CD4-positive, alpha-beta T cell treated with Interleukin-4 for 1 hour (primary cell): ENCODE measurements at regions not wholly inside any gene's neighbourhood (a gene's known extent, or its start where the extent isn't known, plus 50 kb on each side); places are given as distances from the start of the nearest gene placed in this dataset.

Source experiments
- DNase-seq, 2 donors: peaks; one replicate each; pipeline ENCODE4 v3.0.0-alpha.2; 2020 to 2022

- no peak for DNase-seq
Observed at GRCh38 chr16:26729951-26730541, 336.7 kb upstream of the C16orf82 start.

- DNase-seq = no peak
Observed at GRCh38 chr16:26731729-26732128, 335.0 kb upstream of the C16orf82 start.

GRCh38 chr16:26733710-26734109 is 333.0 kb upstream of the C16orf82 start:
- no peak for DNase-seq

DNA sequence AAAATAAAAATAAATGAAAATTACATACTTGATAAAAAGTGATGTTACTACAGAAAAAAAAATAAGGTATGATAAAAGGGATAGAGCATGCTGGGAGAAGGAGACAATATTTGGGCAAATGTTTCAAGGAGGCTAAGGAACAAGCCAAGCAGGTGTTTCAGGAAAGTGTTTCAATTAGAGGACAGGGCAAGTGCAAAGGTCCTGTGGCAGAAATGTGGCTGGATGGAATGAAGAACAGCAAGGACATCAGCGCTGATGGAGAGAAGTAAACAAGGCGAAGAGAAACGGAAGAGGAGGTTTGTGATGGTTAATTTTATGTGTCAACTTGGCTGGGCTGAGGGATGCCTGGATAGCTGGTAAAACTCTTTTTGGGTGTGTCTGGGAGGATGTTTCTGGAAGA is 331.2 kb upstream of the C16orf82 start:
- no peak for DNase-seq

- no peak for DNase-seq
Observed at GRCh38 chr16:26736084-26736483, 330.6 kb upstream of the C16orf82 start.

- DNase-seq = no peak
Observed at GRCh38 chr16:26740771-26741170, 326.0 kb upstream of the C16orf82 start.

- DNase-seq = no peak
Observed at GRCh38 chr16:26742040-26742439, 324.7 kb upstream of the C16orf82 start.

GRCh38 chr16:26744430-26744829 is 322.3 kb upstream of the C16orf82 start:
- DNase-seq = no peak

GRCh38 chr16:26747760-26748159 is 319.0 kb upstream of the C16orf82 start:
- DNase-seq = no peak

DNA sequence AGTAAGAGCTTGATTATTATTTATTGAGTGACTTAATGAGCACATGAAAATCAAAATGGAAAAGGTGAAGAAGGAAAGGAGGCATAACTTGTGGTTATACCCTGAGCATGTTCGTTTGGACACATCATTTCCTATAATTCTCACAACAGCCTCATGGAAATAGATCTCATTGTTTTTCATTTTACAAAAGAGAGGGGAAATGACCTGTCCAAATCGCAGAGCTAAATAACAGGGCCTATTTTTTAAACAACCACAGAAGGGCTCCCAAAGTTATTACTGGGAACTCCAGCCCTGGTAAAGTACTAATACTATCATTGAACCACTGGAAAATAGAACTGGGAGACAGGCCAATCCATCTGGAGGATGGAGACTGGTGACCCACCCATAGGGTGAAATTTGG is 317.7 kb upstream of the C16orf82 start:
- no peak for DNase-seq

DNA sequence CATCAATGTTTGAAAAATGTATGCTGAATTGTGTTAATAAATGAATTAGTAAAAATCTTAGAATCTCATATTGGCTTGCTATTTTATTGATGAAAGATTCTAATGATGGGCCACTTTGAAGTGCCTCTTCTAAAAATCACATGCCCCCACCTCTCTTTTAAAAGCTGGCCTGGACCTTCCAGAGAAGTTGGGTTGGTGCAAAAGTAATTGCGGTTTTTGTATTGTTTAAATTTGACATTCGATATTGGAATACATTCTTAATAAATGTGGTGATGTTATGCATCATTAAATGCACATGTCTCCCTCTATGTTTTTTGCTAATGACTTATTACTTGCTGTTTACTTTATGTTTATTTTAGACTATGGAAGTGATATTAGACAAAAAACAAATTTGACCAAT is 314.6 kb upstream of the C16orf82 start:
- no peak for DNase-seq

GRCh38 chr16:26756633-26757032 is 310.1 kb upstream of the C16orf82 start:
- no peak for DNase-seq

DNA sequence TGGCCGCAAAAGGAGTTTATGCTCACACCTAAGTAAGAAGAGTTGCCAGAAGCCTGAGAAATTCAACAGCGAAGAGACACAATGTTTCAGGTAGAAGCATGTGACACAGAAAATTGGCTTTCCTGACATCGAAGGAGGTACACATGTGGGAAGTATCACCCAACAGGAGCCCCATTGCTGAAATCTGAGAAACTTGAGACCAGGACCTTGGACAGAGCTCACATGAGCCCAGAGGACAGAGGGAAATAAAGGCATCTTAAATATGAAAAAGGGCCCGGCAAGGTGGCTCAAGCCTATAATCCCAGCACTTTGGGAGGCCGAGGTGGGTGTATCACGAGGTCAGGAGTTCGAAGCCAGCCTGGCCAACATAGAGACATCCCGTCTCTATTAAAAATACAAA is 304.1 kb upstream of the C16orf82 start:
- DNase-seq = no peak

DNA sequence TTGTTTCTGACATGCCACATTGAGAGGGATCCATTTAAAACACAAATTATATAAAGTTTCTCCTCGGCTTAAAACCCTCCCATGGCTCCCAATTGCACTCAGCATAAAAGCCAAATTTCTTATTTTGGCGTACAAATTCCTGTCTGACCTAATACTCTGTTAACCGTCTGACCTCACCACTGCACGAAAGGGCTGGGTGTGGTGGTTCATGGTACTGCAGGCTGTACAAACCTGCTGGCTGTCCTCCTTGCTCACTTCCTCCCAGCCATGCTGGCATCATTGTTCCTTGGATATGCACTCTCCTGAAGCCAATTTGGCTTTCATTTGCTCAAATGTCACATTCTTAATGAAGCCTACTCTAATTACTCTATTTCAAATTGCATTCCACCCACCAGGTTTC is 301.6 kb upstream of the C16orf82 start:
- DNase-seq = no peak

GRCh38 chr16:26768385-26769010 is 298.2 kb upstream of the C16orf82 start:
- DNase-seq = no peak

DNA sequence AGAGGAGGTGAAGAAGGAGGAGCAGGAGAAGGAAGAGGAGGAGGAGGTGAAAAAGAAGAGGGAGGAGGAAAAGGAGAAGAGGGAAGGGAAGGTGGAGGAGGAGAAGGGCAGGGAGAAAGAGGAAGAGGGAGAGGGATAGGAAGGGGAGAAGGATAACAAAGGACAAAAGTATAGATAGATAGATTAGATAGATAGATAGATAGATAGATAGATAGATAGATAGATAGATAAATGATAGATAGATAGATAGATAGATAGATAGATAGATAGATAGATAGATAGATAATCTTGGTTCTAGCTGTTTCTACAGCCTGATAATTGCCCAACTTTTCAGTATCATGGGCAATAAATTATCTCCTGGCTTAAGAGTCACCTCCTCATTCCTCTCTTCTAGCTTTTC is 296.2 kb upstream of the C16orf82 start:
- DNase-seq = no peak

DNA sequence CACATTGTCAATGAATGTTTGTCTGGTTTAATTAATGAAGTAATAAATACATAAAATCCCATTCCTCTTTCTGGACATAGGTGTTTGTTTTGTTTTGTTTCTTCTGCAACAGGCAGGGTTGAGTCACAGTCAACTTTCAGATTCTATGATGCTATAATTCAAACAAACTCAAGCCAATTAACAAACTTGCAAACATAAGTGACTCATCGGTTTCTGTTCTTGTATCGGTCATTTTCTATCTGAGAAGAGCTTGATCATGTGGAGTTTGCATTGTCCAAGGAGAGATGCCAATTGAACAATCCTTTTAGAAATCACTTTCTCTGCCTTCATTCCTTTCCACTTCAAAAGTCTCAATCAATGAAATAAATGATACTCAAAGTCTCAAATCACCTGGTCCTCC is 294.2 kb upstream of the C16orf82 start:
- no peak for DNase-seq

DNA sequence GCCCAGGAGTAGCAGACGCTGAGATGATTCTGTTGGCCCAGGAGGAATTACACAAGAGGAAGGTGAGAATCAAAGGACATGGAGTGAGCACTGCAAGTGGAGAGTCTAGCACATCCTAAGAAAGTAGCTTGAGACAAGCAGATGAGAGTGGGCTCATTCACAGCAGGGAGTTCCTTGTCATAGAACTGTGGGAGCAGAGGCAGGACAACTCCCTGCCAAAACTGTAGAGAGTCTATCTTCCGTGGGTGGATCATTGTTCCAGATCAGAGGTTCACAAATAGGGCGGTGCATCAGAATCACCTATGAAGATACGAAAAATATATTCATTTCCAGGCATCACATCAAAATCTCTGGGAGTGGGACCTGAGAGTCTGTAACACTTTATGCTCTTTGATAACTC is 288.9 kb upstream of the C16orf82 start:
- no peak for DNase-seq

DNA sequence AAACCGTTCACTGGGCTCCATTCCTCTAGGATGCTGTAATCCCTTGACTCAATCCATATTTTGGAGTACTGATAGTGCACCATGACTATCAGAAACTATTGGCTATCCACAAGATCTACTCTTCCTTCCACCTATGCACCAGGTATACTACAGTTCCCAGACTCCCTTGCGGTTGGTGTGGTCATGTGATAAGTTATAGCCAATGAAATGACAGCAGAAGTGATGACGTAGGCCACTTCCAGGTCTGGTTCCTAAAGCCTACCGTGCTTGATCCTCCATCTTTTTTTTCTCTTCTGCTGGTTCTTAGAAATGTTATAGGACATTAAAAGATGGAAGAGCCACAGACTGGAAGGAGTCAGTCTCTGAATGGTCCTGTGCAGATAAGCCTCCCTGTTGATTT is 278.8 kb upstream of the C16orf82 start:
- no peak for DNase-seq

GRCh38 chr16:26791169-26791568 is 275.6 kb upstream of the C16orf82 start:
- DNase-seq = no peak

DNA sequence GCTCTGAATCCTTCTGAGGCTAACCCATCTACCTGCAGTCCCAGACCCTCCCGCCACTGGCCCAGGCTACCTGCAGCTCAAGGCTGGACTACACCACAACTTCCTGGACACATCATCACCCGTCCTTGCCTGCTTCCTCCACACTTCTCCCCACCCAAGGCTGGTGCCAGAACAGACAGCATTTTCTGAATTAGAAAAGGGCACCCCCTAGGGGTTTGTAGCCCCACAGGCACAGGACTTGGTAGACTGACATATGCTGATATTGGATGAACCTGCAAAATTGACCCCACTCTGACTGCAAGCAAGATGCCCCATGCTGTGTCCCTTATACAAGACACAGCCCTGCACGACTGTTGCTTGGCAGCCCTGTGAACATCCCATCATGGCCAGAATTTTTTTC is 271.5 kb upstream of the C16orf82 start:
- no peak for DNase-seq

- no peak for DNase-seq
Observed at GRCh38 chr16:26801628-26802027, 265.1 kb upstream of the C16orf82 start.

DNA sequence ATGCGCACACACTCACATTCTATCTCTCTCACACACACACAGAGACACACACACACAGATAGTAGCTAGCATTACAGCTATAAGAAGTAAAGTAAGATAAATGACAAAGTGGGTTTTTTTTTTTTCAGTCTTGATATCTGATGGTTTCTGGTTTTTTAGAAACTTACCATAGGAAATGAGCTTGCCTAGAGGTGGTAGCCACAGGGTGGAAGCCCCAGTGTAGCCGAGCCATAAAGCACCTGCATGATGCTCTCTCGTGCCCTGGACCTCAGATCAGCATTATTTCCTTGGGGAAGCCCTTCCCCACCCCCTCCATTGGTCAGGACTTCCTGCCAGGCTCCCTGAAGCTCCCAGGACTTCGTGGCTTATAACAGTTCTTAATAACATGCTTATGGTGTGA is 264.3 kb upstream of the C16orf82 start:
- no peak for DNase-seq

- DNase-seq = no peak
Observed at GRCh38 chr16:26802965-26803364, 263.8 kb upstream of the C16orf82 start.

DNA sequence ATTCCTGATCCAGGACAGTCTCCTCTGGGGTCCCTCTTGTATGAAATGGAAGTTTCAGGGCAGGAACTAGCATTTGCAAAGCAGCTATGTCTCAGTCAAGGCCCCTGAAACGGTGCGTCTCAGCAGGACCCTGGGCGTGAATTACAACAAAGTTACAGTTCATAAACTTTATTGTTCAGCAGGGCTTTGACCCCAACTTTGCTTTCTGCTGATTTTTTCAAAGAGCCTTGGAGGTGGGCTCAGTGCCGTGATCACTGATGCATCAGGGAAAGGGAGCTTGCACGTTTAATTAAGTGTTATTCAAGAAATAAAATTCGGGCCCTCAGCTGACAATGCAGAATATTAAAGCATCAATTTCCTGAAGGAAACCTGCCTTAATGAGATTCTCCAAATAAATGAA is 260.1 kb upstream of the C16orf82 start:
- no peak for DNase-seq
